Left forelimb (tissue), 1 donor: ENCODE measurements at regions not wholly inside any gene's neighbourhood (a gene's known extent, or its start where the extent isn't known, plus 50 kb on each side); places are given as distances from the start of the nearest gene placed in this dataset.

Experiments
- DNase-seq: peaks from one replicate; pipeline ENCODE4 v3.0.0-alpha.2; 2018; ENCODE audit warnings: low spot score

GRCh38 chr15:70473581-70474370 is 289.6 kb downstream of the UACA start:
- no peak for DNase-seq

GRCh38 chr15:70471517-70471916 is 291.8 kb downstream of the UACA start:
- no peak for DNase-seq

- DNase-seq: no peak
Measured at GRCh38 chr15:70470556-70471191, 292.7 kb downstream of the UACA start.

GRCh38 chr15:70469651-70470555 is 293.5 kb downstream of the UACA start:
- no peak for DNase-seq

- no peak for DNase-seq
Measured at GRCh38 chr15:70469182-70469581, 294.2 kb downstream of the UACA start.

DNA sequence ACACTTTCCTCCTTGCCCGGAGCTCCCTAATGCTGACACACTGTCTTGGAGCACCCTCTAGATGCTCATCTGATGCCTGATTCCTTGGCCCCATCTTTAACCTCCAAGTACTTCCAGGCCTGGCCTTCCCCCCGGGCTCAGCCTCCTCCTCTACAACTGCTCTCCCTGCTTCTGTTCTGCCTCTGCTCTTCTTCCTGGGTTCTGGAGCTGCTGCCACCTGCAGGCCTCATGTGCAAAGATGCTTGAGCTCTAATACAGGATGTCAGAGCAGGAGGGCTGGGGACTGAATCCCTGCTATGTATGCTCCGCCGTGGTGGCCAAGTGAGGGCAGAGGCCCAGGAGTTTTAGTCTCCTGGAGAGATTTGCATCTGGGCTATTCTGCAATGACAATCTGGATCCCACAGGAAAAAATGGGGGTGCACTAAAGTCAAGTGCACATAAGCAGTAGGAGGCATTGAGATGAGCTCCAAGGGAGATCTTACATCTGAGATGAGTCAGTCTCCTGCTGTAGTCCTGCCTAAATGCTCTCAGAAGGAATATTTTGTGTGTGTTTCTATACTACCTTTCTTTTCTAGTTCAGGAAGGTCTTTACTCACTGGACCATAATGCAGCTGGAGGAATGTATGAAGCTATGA is 296.3 kb downstream of the UACA start:
- no peak for DNase-seq

- no peak for DNase-seq
Measured at GRCh38 chr15:70466305-70466704, 297.1 kb downstream of the UACA start.

GRCh38 chr15:70465812-70466211 is 297.5 kb downstream of the UACA start:
- DNase-seq: no peak

GRCh38 chr15:70463453-70463834 is 299.9 kb downstream of the UACA start:
- no peak for DNase-seq

DNA sequence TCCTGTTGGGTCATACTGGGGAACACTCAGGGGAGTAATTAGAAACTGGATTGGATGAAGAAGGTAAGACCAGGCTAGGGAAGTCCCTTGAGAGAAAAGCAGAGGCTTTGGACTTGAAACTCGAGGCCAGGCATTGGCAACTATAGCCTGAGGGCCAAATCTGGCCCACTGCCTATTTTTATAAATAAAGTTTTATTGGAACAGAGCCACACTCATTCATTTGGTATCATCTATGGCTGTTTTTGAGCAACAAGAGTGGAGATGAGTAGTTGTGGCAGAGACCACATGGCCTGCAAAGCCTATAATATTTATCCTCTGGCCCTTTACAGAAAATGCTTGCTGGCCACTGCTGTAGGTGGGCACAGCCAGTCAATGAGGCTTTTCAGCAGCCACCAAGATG is 301.4 kb downstream of the UACA start:
- DNase-seq: no peak

- no peak for DNase-seq
Measured at GRCh38 chr15:70461017-70461416, 302.3 kb downstream of the UACA start.

DNA sequence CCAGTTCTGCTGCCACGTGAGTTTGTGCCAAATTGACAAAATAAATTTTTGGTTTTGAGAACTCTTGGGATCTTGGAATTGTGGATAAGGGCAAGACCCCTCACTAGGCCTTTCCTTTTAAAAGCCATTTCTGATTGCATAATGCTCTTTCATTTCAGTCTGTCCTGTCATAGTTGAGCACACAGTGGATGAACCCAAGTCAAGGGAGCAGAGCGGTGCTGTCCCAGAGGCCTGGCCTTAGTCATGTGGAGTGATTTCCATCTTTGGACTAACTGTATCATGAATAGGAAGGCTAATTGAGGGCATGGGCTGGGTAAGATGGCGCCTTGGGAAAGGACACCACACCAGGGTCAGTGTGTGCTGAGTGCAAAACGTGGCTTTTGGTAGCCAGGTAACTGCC is 304.0 kb downstream of the UACA start:
- DNase-seq: no peak

- peak; percentile 40 for DNase-seq
Measured at GRCh38 chr15:70453766-70454165, 309.6 kb downstream of the UACA start.

DNA sequence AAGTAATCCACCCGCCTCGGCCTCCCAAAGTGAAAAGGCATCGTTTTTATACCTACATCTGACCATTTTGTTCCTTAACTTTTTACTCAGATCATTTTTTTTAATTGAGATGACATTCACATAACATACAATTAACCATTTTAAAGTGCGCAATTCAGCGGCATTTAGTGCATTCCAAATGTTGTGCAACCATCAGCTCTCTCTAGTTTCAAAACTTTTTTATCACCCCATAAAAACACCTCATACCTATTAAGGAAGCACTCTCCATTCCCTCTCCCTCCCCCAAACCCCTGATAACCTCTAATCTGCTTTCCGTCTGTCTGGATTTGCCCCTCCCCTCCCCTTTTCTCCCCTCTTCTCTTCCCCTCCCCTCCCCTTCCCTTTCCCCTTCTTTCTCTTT is 310.1 kb downstream of the UACA start:
- DNase-seq: no peak

GRCh38 chr15:70451821-70452653 is 311.3 kb downstream of the UACA start:
- DNase-seq: peak; percentile 60

GRCh38 chr15:70450142-70450443 is 313.3 kb downstream of the UACA start:
- DNase-seq: no peak

GRCh38 chr15:70449311-70450141 is 313.8 kb downstream of the UACA start:
- DNase-seq: peak; percentile 1

- DNase-seq: peak; percentile 44
Measured at GRCh38 chr15:70447928-70448698, 315.2 kb downstream of the UACA start.

GRCh38 chr15:70447521-70447920 is 315.8 kb downstream of the UACA start:
- no peak for DNase-seq

DNA sequence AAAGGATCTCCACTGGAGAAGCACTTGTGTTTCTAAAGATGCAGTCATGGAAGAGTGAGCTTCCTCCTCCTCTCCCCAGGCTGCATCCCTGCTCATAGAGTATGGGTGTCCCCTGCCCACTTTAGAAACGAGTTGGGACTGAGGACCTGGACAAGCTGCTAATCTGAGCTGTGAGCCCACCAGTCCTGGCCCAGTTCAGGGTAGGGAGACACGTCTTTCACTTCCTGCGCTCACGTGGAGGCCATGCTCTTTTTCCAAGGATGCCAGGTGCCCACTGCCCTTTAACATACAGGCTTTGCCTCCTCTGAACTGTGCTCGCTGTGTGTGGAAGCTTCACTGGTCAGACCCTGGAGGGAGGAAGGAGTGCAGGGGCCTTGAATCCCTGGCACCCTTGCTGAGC is 316.3 kb downstream of the UACA start:
- DNase-seq: no peak
